IMR-90 (cell line): ENCODE measurements at regions not wholly inside any gene's neighbourhood (a gene's known extent, or its start where the extent isn't known, plus 50 kb on each side); places are given as distances from the start of the nearest gene placed in this dataset.

ENCODE experiments used
- ATAC-seq: fragments of 200-7000 bp; cut with Tn5 transposase; 2 replicates; pipeline ENCODE4 v1.9.1; 2020; ENCODE audit warnings: low read depth, mild to moderate bottlenecking, moderate library complexity
- BruUV-seq: library from RNA; stranded (reverse); fragments of 400-500 nt; replicated peaks from 2 replicates; lab custom pipeline; 2021; lab: Mats Ljungman, UMichigan
- CTCF ChIA-PET: fragments of 300-600 bp; formaldehyde crosslinking; extraction: SDS; loops from one replicate; lab custom pipeline; 2021; ENCODE audit warnings: antibody characterized with exemption; lab: Yijun Ruan, JAX
- POLR2A ChIA-PET: fragments of 300-600 bp; sonication (Branson Sonifier 250); formaldehyde crosslinking; loops from one replicate; lab custom pipeline; 2022; ENCODE audit warnings: antibody characterized with exemption; ENCODE audit not compliant: unreplicated experiment; lab: Charles Lee
- DNase-seq: peaks from one replicate; pipeline ENCODE4 v3.0.0; 2013
- H2AFZ ChIP-seq: replicated peaks from 2 replicates; pipeline ENCODE3; 2013; ENCODE audit warnings: low read length, mild to moderate bottlenecking; ENCODE audit not compliant: poor library complexity
- H2AK5ac ChIP-seq: 2 replicates; pipeline ENCODE4 v1.6.1; 2013; ENCODE audit warnings: low read depth, low read length, inconsistent platforms
- H2AK9ac ChIP-seq: replicated peaks from 2 replicates; pipeline ENCODE3; 2013; ENCODE audit warnings: mild to moderate bottlenecking, low read depth, low read length, moderate library complexity; ENCODE audit not compliant: poor library complexity
- H2BK120ac ChIP-seq: 2 replicates; pipeline ENCODE4 v1.6.1; 2013; ENCODE audit warnings: low read depth, low read length, inconsistent platforms
- H2BK15ac ChIP-seq: 3 replicates; pipeline ENCODE4 v1.6.1; 2013; ENCODE audit warnings: low read depth, low read length, inconsistent platforms
- H2BK20ac ChIP-seq: 2 replicates; pipeline ENCODE4 v1.6.1; 2013; ENCODE audit warnings: low read depth, mild to moderate bottlenecking, inconsistent platforms, low read length, moderate library complexity
- H2BK5ac ChIP-seq: 2 replicates; pipeline ENCODE4 v1.6.1; 2013; ENCODE audit warnings: mild to moderate bottlenecking, low read depth, low read length, inconsistent platforms; ENCODE audit not compliant: poor library complexity, severe bottlenecking
- H3K14ac ChIP-seq: replicated peaks from 2 replicates; pipeline ENCODE4 v1.6.1; 2013; ENCODE audit warnings: low read depth, low read length, inconsistent platforms
- H3K18ac ChIP-seq: 2 replicates; pipeline ENCODE4 v1.6.1; 2013; ENCODE audit warnings: low read depth, low read length, control low read depth
- H3K23ac ChIP-seq: 2 replicates; pipeline ENCODE4 v1.6.1; 2013; ENCODE audit warnings: low read depth, low read length, inconsistent platforms
- H3K27ac ChIP-seq: 2 replicates; pipeline ENCODE4 v1.5.1; 2013; ENCODE audit warnings: mild to moderate bottlenecking, control low read depth, low read length; ENCODE audit not compliant: insufficient read depth
- H3K27me3 ChIP-seq: 2 replicates; pipeline ENCODE4 v1.6.1; 2013; ENCODE audit warnings: low read length; ENCODE audit not compliant: control insufficient read depth, insufficient read depth
- H3K36me3 ChIP-seq: 2 replicates; pipeline ENCODE4 v1.6.1; 2013; ENCODE audit warnings: low read length, mixed read lengths; ENCODE audit not compliant: control insufficient read depth, insufficient read depth
- H3K4ac ChIP-seq: 2 replicates; pipeline ENCODE4 v1.6.1; 2013; ENCODE audit warnings: low read depth, low read length, inconsistent platforms
- H3K4me1 ChIP-seq: 2 replicates; pipeline ENCODE4 v1.6.1; 2013; ENCODE audit warnings: low read length, mixed read lengths; ENCODE audit not compliant: control insufficient read depth, insufficient read depth
- H3K4me2 ChIP-seq: 2 replicates; pipeline ENCODE4 v1.6.1; 2013; ENCODE audit warnings: low read depth, mild to moderate bottlenecking, control low read depth, low read length, moderate library complexity
- H3K4me3 ChIP-seq: 2 replicates; pipeline ENCODE4 v1.5.1; 2013; ENCODE audit warnings: low read depth, mild to moderate bottlenecking, control low read depth, low read length, moderate library complexity; ENCODE audit not compliant: insufficient read depth
- H3K56ac ChIP-seq: 2 replicates; pipeline ENCODE4 v1.6.1; 2013; ENCODE audit warnings: low read length, inconsistent platforms; ENCODE audit not compliant: insufficient read depth; ENCODE audit errors: extremely low read depth
- H3K79me1 ChIP-seq, 2 experiments: 2 replicates each; pipeline ENCODE4 v1.6.1; 2013; ENCODE audit warnings: low read length in 2 of 2, inconsistent platforms in 1 of 2, low read depth in 1 of 2
- H3K9ac ChIP-seq: 2 replicates; pipeline ENCODE4 v1.6.1; 2013; ENCODE audit warnings: low read depth, low read length, control low read depth
- H3K9me1 ChIP-seq: 2 replicates; pipeline ENCODE4 v1.6.1; 2013; ENCODE audit warnings: low read length, inconsistent platforms; ENCODE audit not compliant: insufficient read depth
- H3K9me3 ChIP-seq: 2 replicates; pipeline ENCODE4 v1.6.1; 2013; ENCODE audit warnings: low read length; ENCODE audit not compliant: control insufficient read depth, insufficient read depth
- H4K20me1 ChIP-seq: 2 replicates; pipeline ENCODE4 v1.6.1; 2013; ENCODE audit warnings: low read length, inconsistent platforms; ENCODE audit not compliant: insufficient read depth
- H4K5ac ChIP-seq: 2 replicates; pipeline ENCODE4 v1.6.1; 2013; ENCODE audit warnings: mild to moderate bottlenecking, low read depth, low read length, control low read depth
- H4K8ac ChIP-seq, 2 experiments: 2 replicates each; pipeline ENCODE4 v1.6.1; 2013; ENCODE audit warnings: low read depth in 2 of 2, low read length in 2 of 2, control low read depth in 1 of 2, inconsistent platforms in 1 of 2
- H4K91ac ChIP-seq: 2 replicates; pipeline ENCODE4 v1.6.1; 2013; ENCODE audit warnings: low read depth, low read length, inconsistent platforms; ENCODE audit not compliant: insufficient read depth
- BHLHE40 ChIP-seq: fragments of 150-350 bp; IDR thresholded peaks from 2 replicates; pipeline ENCODE4 v1.6.1; 2016; ENCODE audit warnings: mild to moderate bottlenecking, low read depth, low read length
- CEBPB ChIP-seq: IDR thresholded peaks from 2 replicates; pipeline ENCODE4 v1.6.1; 2012; ENCODE audit warnings: low read depth, low read length, improper control_type of control experiment
- CHD1 ChIP-seq: IDR thresholded peaks from 2 replicates; pipeline ENCODE4 v1.6.1; 2012; ENCODE audit warnings: low read depth, low read length, improper control_type of control experiment
- CTCF ChIP-seq: conservative IDR thresholded peaks from 2 replicates; pipeline ENCODE4 v1.5.1; 2012; ENCODE audit warnings: mild to moderate bottlenecking, low read depth, low read length, improper control_type of control experiment
- MAFK ChIP-seq: IDR thresholded peaks from 2 replicates; pipeline ENCODE4 v1.6.1; 2012; ENCODE audit warnings: low read depth, low read length, improper control_type of control experiment
- MAZ ChIP-seq: IDR thresholded peaks from 2 replicates; pipeline ENCODE4 v1.6.1; 2012; ENCODE audit warnings: low read depth, mild to moderate bottlenecking, low read length, improper control_type of control experiment, moderate library complexity, borderline replicate concordance
- MXI1 ChIP-seq: IDR thresholded peaks from 2 replicates; pipeline ENCODE4 v1.6.1; 2012; ENCODE audit warnings: low read depth, mild to moderate bottlenecking, low read length, moderate library complexity, borderline replicate concordance
- NFE2L2 ChIP-seq: fragments of 150-350 bp; IDR thresholded peaks from 2 replicates; pipeline ENCODE4 v1.6.1; 2016; ENCODE audit warnings: low read depth, mild to moderate bottlenecking, low read length
- POLR2A ChIP-seq: IDR thresholded peaks from 2 replicates; pipeline ENCODE4 v1.6.1; 2012; ENCODE audit warnings: mild to moderate bottlenecking, low read depth, low read length
- RAD21 ChIP-seq: IDR thresholded peaks from 2 replicates; pipeline ENCODE4 v1.6.1; 2012; ENCODE audit warnings: low read length, improper control_type of control experiment
- RCOR1 ChIP-seq: IDR thresholded peaks from 2 replicates; pipeline ENCODE4 v1.6.1; 2012; ENCODE audit warnings: mild to moderate bottlenecking, low read length, improper control_type of control experiment; ENCODE audit not compliant: insufficient replicate concordance
- RFX5 ChIP-seq: IDR thresholded peaks from 2 replicates; pipeline ENCODE4 v1.8.0; 2012; ENCODE audit warnings: low read depth, mild to moderate bottlenecking, low read length, moderate library complexity
- SMC3 ChIP-seq: fragments of 150-350 bp; IDR thresholded peaks from 2 replicates; pipeline ENCODE4 v1.6.1; 2016; ENCODE audit warnings: low read depth, mild to moderate bottlenecking, antibody characterized with exemption, low read length, moderate library complexity
- WGBS, 2 experiments: methylation state at CpG; one replicate each; pipeline versions ENCODE4 v1.1.5 to v1.1.7; 2013; ENCODE audit warnings: missing lambda C conversion rate in 2 of 2; ENCODE audit not compliant: insufficient read length in 1 of 2; ENCODE audit errors: extremely low coverage in 2 of 2; 5-methylcytosine and 5-hydroxymethylcytosine counted together
- dilution Hi-C: fragments of 300-500 bp; cut with HindIII; formaldehyde crosslinking; loops from one replicate; pipeline ENCODE4 v1.14.3; 2018; ENCODE audit warnings: low sequenced_read_pairs; ENCODE audit not compliant: unreplicated experiment
- in situ Hi-C: fragments of 300-500 bp; cut with MboI; formaldehyde crosslinking; loops from 3 replicates; pipeline ENCODE4 v1.14.3; 2019; ENCODE audit warnings: low sequenced_read_pairs, inconsistent platforms, mixed read lengths
- intact Hi-C: fragments of 100-400 bp; cut with micrococcal nuclease; formaldehyde crosslinking; loops from 2 replicates; pipeline ENCODE4 v1.10.0; 2022
- TF ChIP-seq, protein P1 (sequence below): fragments of 150-350 bp; IDR thresholded peaks from 2 replicates; pipeline ENCODE4 v1.6.1; 2016; ENCODE audit warnings: low read depth, mild to moderate bottlenecking, low read length, moderate library complexity, borderline replicate concordance
- TF ChIP-seq, protein P2 (sequence below): fragments of 150-350 bp; IDR thresholded peaks from 2 replicates; pipeline ENCODE4 v1.6.1; 2017; ENCODE audit warnings: mild to moderate bottlenecking, antibody characterized with exemption, low read length, low read depth

DNA sequence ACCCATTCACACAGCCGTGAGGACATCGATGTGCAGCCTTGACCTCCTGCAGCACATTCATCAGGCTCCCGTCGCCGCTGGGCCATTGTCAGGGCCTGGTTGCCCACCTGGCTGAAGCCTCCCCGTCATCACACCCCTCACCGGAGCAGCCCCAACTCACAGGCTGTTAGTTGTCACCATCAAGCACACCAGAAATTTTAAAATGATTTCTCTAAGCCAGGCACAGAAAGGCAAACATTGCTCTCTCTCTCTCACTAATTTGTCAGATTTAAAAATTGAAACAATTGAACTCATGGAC lies 167.1 kb downstream of the RTP5 start:
- no peaks in the 10 kb centered on the region for H3K36me3 ChIP-seq
- no peak overlapping the region for H2BK5ac ChIP-seq
- peaks cover 90% of the 10 kb centered on the region for H3K27me3 ChIP-seq
- no peak overlapping the region for H3K9ac ChIP-seq
- H3K4me3 ChIP-seq = no peak overlapping the region
- no peak overlapping the region for H2AK5ac ChIP-seq
- H2AK9ac ChIP-seq = no peak overlapping the region
- H4K91ac ChIP-seq = no peak overlapping the region
- intact Hi-C loops (no loop called here), in situ Hi-C loops (no loop called here), dilution Hi-C loops (no loop called here)
- H2BK120ac ChIP-seq = no peak overlapping the region
- BruUV-seq = no TSS peak
- H3K4ac ChIP-seq = no peak overlapping the region
- H2BK15ac ChIP-seq = no peak overlapping the region
- no peak overlapping the region for H4K5ac ChIP-seq
- H3K4me1 ChIP-seq = no peaks in the 10 kb centered on the region
- no peaks in the 10 kb centered on the region for H3K9me3 ChIP-seq
- H2AFZ ChIP-seq = no peak overlapping the region
- peaks cover 7% of the 10 kb centered on the region for H4K20me1 ChIP-seq
- H3K4me2 ChIP-seq = no peak overlapping the region
- no peak for DNase-seq
- H3K14ac ChIP-seq = no peak overlapping the region
- CTCF ChIA-PET = no interaction called here
- no peak for TF ChIP-seq CHD1
- TF ChIP-seq RCOR1 = no peak
- TF ChIP-seq MAFK = no peak
- no peak for TF ChIP-seq MXI1
- TF ChIP-seq NFE2L2 = no peak
- no peak for TF ChIP-seq BHLHE40
- TF ChIP-seq, protein P1, sequence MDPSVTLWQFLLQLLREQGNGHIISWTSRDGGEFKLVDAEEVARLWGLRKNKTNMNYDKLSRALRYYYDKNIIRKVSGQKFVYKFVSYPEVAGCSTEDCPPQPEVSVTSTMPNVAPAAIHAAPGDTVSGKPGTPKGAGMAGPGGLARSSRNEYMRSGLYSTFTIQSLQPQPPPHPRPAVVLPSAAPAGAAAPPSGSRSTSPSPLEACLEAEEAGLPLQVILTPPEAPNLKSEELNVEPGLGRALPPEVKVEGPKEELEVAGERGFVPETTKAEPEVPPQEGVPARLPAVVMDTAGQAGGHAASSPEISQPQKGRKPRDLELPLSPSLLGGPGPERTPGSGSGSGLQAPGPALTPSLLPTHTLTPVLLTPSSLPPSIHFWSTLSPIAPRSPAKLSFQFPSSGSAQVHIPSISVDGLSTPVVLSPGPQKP = no peak
- TF ChIP-seq SMC3 = no peak
- TF ChIP-seq POLR2A = no peak
- no peak for TF ChIP-seq RFX5
- no peak for TF ChIP-seq CEBPB
- TF ChIP-seq, protein P2, sequence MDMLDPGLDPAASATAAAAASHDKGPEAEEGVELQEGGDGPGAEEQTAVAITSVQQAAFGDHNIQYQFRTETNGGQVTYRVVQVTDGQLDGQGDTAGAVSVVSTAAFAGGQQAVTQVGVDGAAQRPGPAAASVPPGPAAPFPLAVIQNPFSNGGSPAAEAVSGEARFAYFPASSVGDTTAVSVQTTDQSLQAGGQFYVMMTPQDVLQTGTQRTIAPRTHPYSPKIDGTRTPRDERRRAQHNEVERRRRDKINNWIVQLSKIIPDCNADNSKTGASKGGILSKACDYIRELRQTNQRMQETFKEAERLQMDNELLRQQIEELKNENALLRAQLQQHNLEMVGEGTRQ = no peak
- no peak for TF ChIP-seq RAD21
- no peak for TF ChIP-seq MAZ
- TF ChIP-seq CTCF = no peak
- H3K27ac ChIP-seq = no peak overlapping the region
- POLR2A ChIA-PET = no interaction called here
- H3K9me1 ChIP-seq = no peaks in the 10 kb centered on the region
- H3K18ac ChIP-seq = no peak overlapping the region
- H4K8ac ChIP-seq = no peak overlapping the region
- H2BK20ac ChIP-seq = no peak overlapping the region
- H3K56ac ChIP-seq = no peak overlapping the region
- 67% methylated on average over 7 of the region's 7 CpGs; no CpG with 5 or more reads in 1 of the 2 experiments for WGBS, 2 experiments
- no peak overlapping the region for H3K23ac ChIP-seq
- no peak for ATAC-seq
- no peaks in the 10 kb centered on the region for H3K79me1 ChIP-seq
